K562 (cell line): ENCODE measurements at regions not wholly inside any gene's neighbourhood (a gene's known extent, or its start where the extent isn't known, plus 50 kb on each side); places are given as distances from the start of the nearest gene placed in this dataset.

Experiments used
- ATAC-seq: fragments of 200-7000 bp; cut with Tn5 transposase; 3 replicates; pipeline ENCODE4 v1.9.1; 2020; ENCODE audit warnings: moderate library complexity
- BruUV-seq: library from RNA; stranded (reverse); fragments of 400-500 nt; replicated peaks from 2 replicates; lab custom pipeline; 2021; lab: Mats Ljungman, UMichigan
- CTCF ChIA-PET: fragments of 300-600 bp; formaldehyde crosslinking; extraction: SDS; loops from one replicate; lab custom pipeline; 2021; ENCODE audit warnings: low intra/inter-chr PET ratio; lab: Yijun Ruan, JAX
- POLR2A ChIA-PET: fragments of 300-600, 350-650 bp; sonication (Branson Sonifier 250); formaldehyde crosslinking; extraction: SDS; loops from one replicate; lab custom pipeline; 2021; ENCODE audit warnings: antibody characterized with exemption, inconsistent platforms; lab: Yijun Ruan, JAX
- DNase-seq, 4 experiments: peaks; one replicate each; pipeline versions ENCODE4 v3.0.0 to v3.0.0-alpha.2; 2011 to 2018; ENCODE audit warnings: low spot score in 3 of 4, mixed read lengths in 3 of 4; ENCODE audit errors: extremely low read depth in 1 of 4
- FAIRE-seq: peaks from 2 replicates; lab custom pipeline; 2011; peaks lifted over from hg19 to GRCh38; lab: Jason Lieb, UNC
- H2AFZ ChIP-seq: 2 replicates; pipeline ENCODE4 v1.6.0; 2011; ENCODE audit warnings: low read depth, low read length, control low read depth, inconsistent platforms
- H3K27ac ChIP-seq: fragments of 200-600 bp; 3 replicates; pipeline ENCODE4 v1.8.0; 2011; ENCODE audit warnings: low read depth, mild to moderate bottlenecking, control low read depth, inconsistent platforms, low read length, moderate library complexity, mixed read lengths; ENCODE audit errors: extremely low read depth
- H3K27me3 ChIP-seq, 2 experiments: fragments of 300-600 bp in 1 of 2; 2 replicates in 1 of 2; 3 replicates in 1 of 2; pipeline versions ENCODE4 v1.6.0 to v1.8.0; 2011; ENCODE audit warnings: inconsistent platforms in 2 of 2, low read length in 2 of 2, mild to moderate bottlenecking in 1 of 2, mixed read lengths in 1 of 2, moderate library complexity in 1 of 2; ENCODE audit not compliant: control insufficient read depth in 2 of 2, insufficient read depth in 2 of 2
- H3K36me3 ChIP-seq: fragments of 300-600 bp; 3 replicates; pipeline ENCODE4 v1.8.0; 2011; ENCODE audit warnings: mild to moderate bottlenecking, low read length, inconsistent platforms; ENCODE audit not compliant: control insufficient read depth, insufficient read depth
- H3K4me1 ChIP-seq, 2 experiments: fragments of 200-600 bp in 1 of 2; replicated peaks in 1 of 2; 2 replicates in 1 of 2; 3 replicates in 1 of 2; pipeline versions ENCODE4 v1.5.1 to v1.8.0; 2011; ENCODE audit warnings: inconsistent platforms in 2 of 2, low read length in 2 of 2, mild to moderate bottlenecking in 1 of 2, mixed read lengths in 1 of 2, moderate library complexity in 1 of 2; ENCODE audit not compliant: control insufficient read depth in 2 of 2, insufficient read depth in 2 of 2
- H3K4me2 ChIP-seq: 2 replicates; pipeline ENCODE4 v1.6.1; 2011; ENCODE audit warnings: low read length, control low read depth, inconsistent platforms, mixed read lengths; ENCODE audit not compliant: insufficient read depth
- H3K4me3 ChIP-seq: fragments of 200-600 bp; sonication (generic), shearing (Covaris generic); 2 replicates; pipeline ENCODE4 v1.5.1; 2016; ENCODE audit warnings: control low read depth, inconsistent platforms
- H3K79me2 ChIP-seq: fragments of 200-600 bp; 3 replicates; pipeline ENCODE4 v1.8.0; 2011; ENCODE audit warnings: low read length, inconsistent platforms; ENCODE audit not compliant: control insufficient read depth, insufficient read depth
- H3K9ac ChIP-seq, 2 experiments: 2 replicates each; pipeline versions ENCODE4 v1.6.0 to v1.6.1; 2011; ENCODE audit warnings: low read depth in 2 of 2, low read length in 2 of 2, control low read depth in 1 of 2, inconsistent platforms in 1 of 2, mild to moderate bottlenecking in 1 of 2, mixed read lengths in 1 of 2; ENCODE audit not compliant: insufficient read depth in 1 of 2
- H3K9me1 ChIP-seq: one replicate; pipeline ENCODE4 v1.6.0; 2011; ENCODE audit warnings: inconsistent platforms, mild to moderate bottlenecking, low read length, moderate library complexity; ENCODE audit not compliant: control insufficient read depth, insufficient read depth
- H3K9me3 ChIP-seq: replicated peaks from 2 replicates; pipeline ENCODE4 v1.5.1; 2011; ENCODE audit warnings: low read depth, low read length, inconsistent platforms; ENCODE audit not compliant: control insufficient read depth, insufficient read depth
- H4K20me1 ChIP-seq: replicated peaks from 2 replicates; pipeline ENCODE4 v1.6.1; 2011; ENCODE audit warnings: low read length, inconsistent platforms, mixed read lengths; ENCODE audit not compliant: control insufficient read depth, insufficient read depth
- ARID4B ChIP-seq: sonication (generic); formaldehyde crosslinking; IDR thresholded peaks from 2 replicates; pipeline ENCODE4 v1.8.0; 2022; ENCODE audit warnings: mild to moderate bottlenecking, missing genetic modification reagents
- ELF4 ChIP-seq: fragments of 450-650 bp; formaldehyde crosslinking; IDR thresholded peaks from 2 replicates; pipeline ENCODE4 v1.4.0; 2022; ENCODE audit warnings: missing genetic modification characterization
- EP400 ChIP-seq: fragments of 450-650 bp; IDR thresholded peaks from 2 replicates; pipeline ENCODE4 v1.6.1; 2017; ENCODE audit warnings: antibody characterized with exemption, mild to moderate bottlenecking, moderate library complexity
- GABPA ChIP-seq: fragments of 200-800 bp; sonication (Bioruptor generic); conservative IDR thresholded peaks from 2 replicates; pipeline ENCODE4 v1.6.1; 2016; ENCODE audit warnings: low read depth, missing genetic modification characterization, missing compliant biosample characterization
- HMG20A ChIP-seq: fragments of 450-650 bp; formaldehyde crosslinking; conservative IDR thresholded peaks from 2 replicates; pipeline ENCODE4 v1.4.0; 2020; ENCODE audit warnings: mild to moderate bottlenecking, mixed read lengths
- NR2C2 ChIP-seq, 2 experiments: fragments of 200-800 bp in 1 of 2; sonication (Bioruptor generic) in 1 of 2; sonication (generic) in 1 of 2; formaldehyde crosslinking in 1 of 2; IDR thresholded peaks; 2 replicates each; pipeline versions ENCODE4 v1.6.1 to v1.8.0; 2016 to 2022; ENCODE audit warnings: mild to moderate bottlenecking in 1 of 2, missing compliant biosample characterization in 1 of 2, missing genetic modification characterization in 1 of 2, missing genetic modification reagents in 1 of 2
- PHF8 ChIP-seq: fragments of 200-600 bp; sonication (generic); IDR thresholded peaks from 2 replicates; pipeline ENCODE4 v1.6.1; 2012; ENCODE audit warnings: mixed run types, mild to moderate bottlenecking, inconsistent platforms, low read length, moderate library complexity, borderline replicate concordance
- PURB ChIP-seq: sonication (generic); formaldehyde crosslinking; IDR thresholded peaks from 2 replicates; pipeline ENCODE4 v1.9.0; 2021; ENCODE audit warnings: low read depth, mild to moderate bottlenecking, missing genetic modification reagents
- TCF3 ChIP-seq: sonication (generic); formaldehyde crosslinking; IDR thresholded peaks from 2 replicates; pipeline ENCODE4 v1.4.0; 2020; ENCODE audit warnings: mild to moderate bottlenecking, missing genetic modification reagents
- WHSC1 ChIP-seq: IDR thresholded peaks from one replicate; pipeline ENCODE4 v1.6.1; 2012; ENCODE audit warnings: low read length, control low read depth, inconsistent platforms
- XRCC5 ChIP-seq: fragments of 200-400 bp; formaldehyde crosslinking; IDR thresholded peaks from 2 replicates; pipeline ENCODE4 v1.6.1; 2017; ENCODE audit warnings: low read depth, mild to moderate bottlenecking, low read length
- ZNF232 ChIP-seq: sonication (generic); formaldehyde crosslinking; IDR thresholded peaks from 2 replicates; pipeline ENCODE4 v1.8.0; 2022; ENCODE audit warnings: mild to moderate bottlenecking, missing genetic modification reagents
- ZNF586 ChIP-seq: fragments of 450-650 bp; formaldehyde crosslinking; conservative IDR thresholded peaks from 2 replicates; pipeline ENCODE4 v1.4.0; 2020; ENCODE audit warnings: mild to moderate bottlenecking, moderate library complexity
- ZNF766 ChIP-seq: fragments of 200-800 bp; sonication (Bioruptor generic); conservative IDR thresholded peaks from 2 replicates; pipeline ENCODE4 v1.6.1; 2016; ENCODE audit warnings: missing genetic modification characterization, missing compliant biosample characterization
- WGBS: fragments of 100-300 bp; shearing (Covaris generic); methylation state at CpG from one replicate; pipeline ENCODE4 v1.1.6; 2016; ENCODE audit warnings: low coverage, mixed read lengths; ENCODE audit not compliant: insufficient coverage; ENCODE audit errors: missing lambda C conversion rate; 5-methylcytosine and 5-hydroxymethylcytosine counted together
- in situ Hi-C: fragments of 300-500 bp; cut with MboI; formaldehyde crosslinking; loops from 4 replicates; pipeline ENCODE4 v1.15.0; 2018; ENCODE audit warnings: inconsistent platforms, mixed read lengths
- intact Hi-C: fragments of 100-400 bp; cut with micrococcal nuclease; formaldehyde crosslinking; loops from 2 replicates; pipeline ENCODE4 v1.14.2; 2022

- Histone ChIP-seq H3K9ac (no peak overlapping the region), H3K36me3 (no peaks in the 10 kb centered on the region), H4K20me1 (no peaks in the 10 kb centered on the region)
- no peak for FAIRE-seq
- TF ChIP-seq ZNF766: no peak
- no peak for TF ChIP-seq ZNF232 (CRISPR knock-in tag)
- no peak for TF ChIP-seq TCF3
- TF ChIP-seq, all 486 proteins: peak for 0
- DNase-seq: no peak
- WGBS: 0% methylated on average over 1 of the region's 1 CpG
- in situ Hi-C loops (no loop called here), intact Hi-C loops (no loop called here)
- Histone ChIP-seq H3K27me3 (no peaks in the 10 kb centered on the region), H3K9me3 (no peaks in the 10 kb centered on the region; the same call in 1 of the 2 replicates), H3K79me2 (no peaks in the 10 kb centered on the region), H3K4me1 (no peaks in the 10 kb centered on the region), H3K4me3 (no peak overlapping the region), H2AFZ (no peak overlapping the region), H3K4me2 (no peak overlapping the region), H3K9me1 (no peaks in the 10 kb centered on the region), H3K27ac (no peak overlapping the region)
- no TSS peak for BruUV-seq
- CTCF ChIA-PET: no interaction called here
- ATAC-seq: no peak
- POLR2A ChIA-PET: interaction anchor here (0.6 kb wide), 1 partner anchor 8 kb away, joined by 3 read pairs; no protein-coding TSS in a partner anchor
Measured at GRCh38 chr18:28715206-28715605, 538.3 kb upstream of the CDH2 start.

- Histone ChIP-seq H4K20me1 (no peaks in the 10 kb centered on the region), H3K27me3 (no peaks in the 10 kb centered on the region), H3K9me1 (no peaks in the 10 kb centered on the region), H3K79me2 (no peaks in the 10 kb centered on the region), H2AFZ (no peak overlapping the region), H3K4me2 (no peak overlapping the region), H3K9me3 (no peaks in the 10 kb centered on the region; the same call in 1 of the 2 replicates), H3K36me3 (no peaks in the 10 kb centered on the region), H3K4me1 (no peaks in the 10 kb centered on the region), H3K4me3 (no peak overlapping the region), H3K27ac (no peak overlapping the region), H3K9ac (no peak overlapping the region)
- BruUV-seq: no TSS peak
- intact Hi-C loops (no loop called here), in situ Hi-C loops (no loop called here)
- POLR2A ChIA-PET: no interaction called here
- CTCF ChIA-PET: no interaction called here
- FAIRE-seq: no peak
- DNase-seq: no peak
- no peak for ATAC-seq
- TF ChIP-seq GABPA (tag) (no peak), ZNF586 (no peak), XRCC5 (no peak), PURB (CRISPR knock-in tag) (no peak), WHSC1 (no peak), NR2C2 (CRISPR knock-in tag; IDR thresholded peaks at IDR 0.05) (no peak), NR2C2 (tag; IDR thresholded peaks at IDR 0.05) (no peak), EP400 (no peak), PHF8 (no peak), HMG20A (CRISPR knock-in tag) (no peak), ELF4 (CRISPR knock-in tag) (no peak), ARID4B (CRISPR knock-in tag) (no peak)
Measured at GRCh38 chr18:28714498-28714897, 537.6 kb upstream of the CDH2 start.
